ENCODE measurements at regions not wholly inside any gene's neighbourhood (a gene's known extent, or its start where the extent isn't known, plus 50 kb on each side); places are given as distances from the start of the nearest gene placed in this dataset.

DNA sequence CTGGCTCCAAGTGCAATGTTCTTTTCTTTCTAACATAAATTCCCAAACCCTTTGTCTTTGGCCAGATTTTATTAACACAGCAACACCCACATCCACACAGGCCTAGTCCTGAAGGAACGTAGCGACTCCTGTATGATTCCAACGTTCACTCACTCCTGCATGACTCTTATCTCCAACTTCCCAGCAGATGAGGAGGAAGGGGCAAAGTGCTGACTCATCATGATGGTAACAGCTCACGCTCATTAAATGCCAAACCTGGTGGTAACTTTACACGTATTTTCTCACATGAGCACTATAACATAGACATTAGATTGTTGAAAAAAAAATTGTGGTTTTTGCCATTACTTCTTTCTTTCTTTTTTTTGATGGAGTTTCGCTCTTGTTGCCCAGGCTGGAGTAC lies 1349.5 kb downstream of the EFNA5 start:
- no peaks in the 10 kb centered on the region for H3K36me3 ChIP-seq (ENCODE audit: control insufficient read depth in 2 of 2, insufficient read depth in 2 of 2, low read length in 2 of 2)
- H3K27me3 ChIP-seq (ENCODE audit: control insufficient read depth in 2 of 2, insufficient read depth in 2 of 2, low read length in 2 of 2): no peaks in the 10 kb centered on the region
- H3K9ac ChIP-seq (ENCODE audit: low read depth in 1 of 2, low read length in 2 of 2): no peak overlapping the region
- H3K4me3 ChIP-seq (ENCODE audit: low read length in 2 of 2): no peak overlapping the region
- H3K27ac ChIP-seq (ENCODE audit: low read depth in 2 of 2, low read length in 2 of 2): no peak overlapping the region
- H3K9me3 ChIP-seq (ENCODE audit: control insufficient read depth in 2 of 2, low read length in 2 of 2): no peaks in the 10 kb centered on the region
- H3K4me1 ChIP-seq (ENCODE audit: control insufficient read depth in 2 of 2, insufficient read depth in 2 of 2, low read length in 2 of 2): no peaks in the 10 kb centered on the region

DNA sequence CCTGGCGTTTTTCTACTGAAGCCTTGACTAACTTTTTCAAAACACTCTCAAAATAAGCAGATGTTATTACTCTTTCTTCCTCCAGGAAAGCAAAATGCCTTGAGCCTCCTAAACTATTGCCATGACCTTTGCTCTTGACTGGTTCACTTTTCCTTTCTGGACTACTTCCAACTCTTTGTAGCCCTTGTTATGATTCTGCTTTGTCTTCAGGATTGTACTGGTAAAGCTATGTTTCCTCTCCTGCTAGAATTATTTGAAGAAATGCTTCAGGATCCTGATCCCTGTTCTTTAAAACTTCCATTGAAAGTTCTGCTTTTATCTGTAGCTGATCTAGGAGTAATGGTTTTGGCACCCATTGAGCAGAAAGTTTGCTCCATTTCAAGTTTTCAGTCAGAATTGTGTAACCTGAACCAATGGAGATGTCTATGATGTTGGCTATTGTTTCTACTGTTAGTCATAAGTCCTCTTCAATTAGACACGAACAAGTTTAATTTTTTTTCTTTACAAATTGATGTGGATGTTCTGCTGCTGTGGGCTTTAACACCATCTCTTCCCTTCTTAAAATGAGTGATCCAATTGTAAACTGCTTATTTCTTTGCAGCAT lies 1356.4 kb downstream of the EFNA5 start:
- H3K4me3 ChIP-seq (ENCODE audit: low read length in 2 of 2): no peak overlapping the region
- H3K27me3 ChIP-seq (ENCODE audit: control insufficient read depth in 2 of 2, insufficient read depth in 2 of 2, low read length in 2 of 2): no peaks in the 10 kb centered on the region
- H3K9me3 ChIP-seq (ENCODE audit: control insufficient read depth in 2 of 2, low read length in 2 of 2): no peaks in the 10 kb centered on the region
- H3K9ac ChIP-seq (ENCODE audit: low read depth in 1 of 2, low read length in 2 of 2): no peak overlapping the region
- no peaks in the 10 kb centered on the region for H3K4me1 ChIP-seq (ENCODE audit: control insufficient read depth in 2 of 2, insufficient read depth in 2 of 2, low read length in 2 of 2)
- no peak overlapping the region for H3K27ac ChIP-seq (ENCODE audit: low read depth in 2 of 2, low read length in 2 of 2)
- H3K36me3 ChIP-seq (ENCODE audit: control insufficient read depth in 2 of 2, insufficient read depth in 2 of 2, low read length in 2 of 2): no peaks in the 10 kb centered on the region

DNA sequence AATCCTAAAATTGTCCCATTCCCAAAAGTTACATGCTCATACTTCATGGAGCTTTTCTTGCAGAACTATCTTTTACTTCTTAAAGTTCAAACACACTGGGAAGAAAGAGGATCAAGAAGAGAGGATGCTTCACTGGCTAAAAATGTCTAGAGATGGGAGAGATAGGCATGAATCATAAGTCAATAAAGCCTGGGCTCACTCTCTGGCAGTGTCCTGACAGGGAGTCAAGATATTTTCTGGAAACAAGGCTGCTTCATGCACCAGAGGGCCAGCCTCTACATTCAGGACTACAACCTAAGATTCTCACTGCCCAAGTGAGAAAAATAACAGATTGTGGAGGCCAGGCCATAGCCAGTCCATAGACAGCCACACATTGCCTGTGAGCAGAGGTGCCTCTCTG lies 1358.4 kb downstream of the EFNA5 start:
- no peak overlapping the region for H3K27ac ChIP-seq (ENCODE audit: low read depth in 2 of 2, low read length in 2 of 2)
- H3K36me3 ChIP-seq (ENCODE audit: control insufficient read depth in 2 of 2, insufficient read depth in 2 of 2, low read length in 2 of 2): no peaks in the 10 kb centered on the region
- H3K27me3 ChIP-seq (ENCODE audit: control insufficient read depth in 2 of 2, insufficient read depth in 2 of 2, low read length in 2 of 2): no peaks in the 10 kb centered on the region
- H3K9me3 ChIP-seq (ENCODE audit: control insufficient read depth in 2 of 2, low read length in 2 of 2): no peaks in the 10 kb centered on the region
- no peak overlapping the region for H3K4me3 ChIP-seq (ENCODE audit: low read length in 2 of 2)
- no peaks in the 10 kb centered on the region for H3K4me1 ChIP-seq (ENCODE audit: control insufficient read depth in 2 of 2, insufficient read depth in 2 of 2, low read length in 2 of 2)
- H3K9ac ChIP-seq (ENCODE audit: low read depth in 1 of 2, low read length in 2 of 2): no peak overlapping the region

DNA sequence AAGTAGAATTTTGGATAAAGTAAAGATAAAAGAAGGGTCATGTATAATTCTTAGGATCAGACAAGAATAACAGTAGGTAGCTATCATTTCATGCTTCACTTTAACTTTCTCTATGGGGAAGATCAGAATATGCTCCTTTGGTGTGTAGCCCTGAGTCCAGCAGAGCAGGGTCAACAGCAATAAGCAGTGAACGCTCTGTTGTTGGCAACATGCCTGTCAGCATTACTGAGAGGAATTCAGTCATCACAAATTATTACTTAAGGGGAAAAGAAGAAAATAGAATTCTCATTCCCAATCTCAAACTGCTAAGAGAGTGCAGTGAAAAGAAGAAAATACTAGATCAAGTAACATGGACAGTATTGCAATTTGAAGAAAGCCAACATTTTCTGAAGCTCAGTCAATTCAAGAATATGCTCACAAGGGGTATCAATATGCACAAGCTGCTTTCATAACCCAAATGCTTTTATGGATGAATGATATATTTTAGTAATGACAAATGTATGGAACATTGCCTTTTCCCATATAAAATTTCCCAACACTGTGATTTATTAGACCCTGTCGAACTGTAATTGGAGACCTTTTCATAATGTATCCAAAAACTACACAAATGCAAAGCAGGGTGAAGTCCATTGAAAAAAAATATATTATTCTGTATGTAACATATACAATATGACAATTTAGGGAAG lies 1359.4 kb downstream of the EFNA5 start:
- H3K27me3 ChIP-seq (ENCODE audit: control insufficient read depth in 2 of 2, insufficient read depth in 2 of 2, low read length in 2 of 2): no peaks in the 10 kb centered on the region
- no peaks in the 10 kb centered on the region for H3K4me1 ChIP-seq (ENCODE audit: control insufficient read depth in 2 of 2, insufficient read depth in 2 of 2, low read length in 2 of 2)
- no peak overlapping the region for H3K4me3 ChIP-seq (ENCODE audit: low read length in 2 of 2)
- no peak overlapping the region for H3K9ac ChIP-seq (ENCODE audit: low read depth in 1 of 2, low read length in 2 of 2)
- H3K9me3 ChIP-seq (ENCODE audit: control insufficient read depth in 2 of 2, low read length in 2 of 2): no peaks in the 10 kb centered on the region
- H3K27ac ChIP-seq (ENCODE audit: low read depth in 2 of 2, low read length in 2 of 2): no peak overlapping the region
- no peaks in the 10 kb centered on the region for H3K36me3 ChIP-seq (ENCODE audit: control insufficient read depth in 2 of 2, insufficient read depth in 2 of 2, low read length in 2 of 2)

DNA sequence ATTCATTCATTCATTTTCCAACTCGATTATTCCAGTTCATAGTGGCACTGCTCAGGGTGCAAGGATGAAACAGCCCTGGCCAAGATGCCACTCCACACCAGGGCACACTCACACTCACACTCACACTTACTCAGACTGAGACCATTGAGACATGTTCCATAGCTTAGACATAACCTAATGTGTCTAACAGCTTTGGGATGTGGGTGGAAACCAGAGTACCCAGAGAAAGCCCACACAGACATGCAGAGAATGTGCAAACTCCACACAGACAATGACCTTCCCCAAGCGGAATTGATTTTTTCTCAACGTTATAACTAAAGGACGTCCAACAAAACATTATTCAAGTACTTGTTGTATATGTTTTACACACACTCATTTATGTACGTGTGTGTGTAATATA lies 1363.5 kb downstream of the EFNA5 start:
- Histone ChIP-seq H3K27ac (ENCODE audit: low read depth in 2 of 2, low read length in 2 of 2) (no peak overlapping the region), H3K9me3 (ENCODE audit: control insufficient read depth in 2 of 2, low read length in 2 of 2) (no peaks in the 10 kb centered on the region), H3K9ac (ENCODE audit: low read depth in 1 of 2, low read length in 2 of 2) (no peak overlapping the region), H3K27me3 (ENCODE audit: control insufficient read depth in 2 of 2, insufficient read depth in 2 of 2, low read length in 2 of 2) (no peaks in the 10 kb centered on the region), H3K36me3 (ENCODE audit: control insufficient read depth in 2 of 2, insufficient read depth in 2 of 2, low read length in 2 of 2) (no peaks in the 10 kb centered on the region), H3K4me3 (ENCODE audit: low read length in 2 of 2) (no peak overlapping the region), H3K4me1 (ENCODE audit: control insufficient read depth in 2 of 2, insufficient read depth in 2 of 2, low read length in 2 of 2) (no peaks in the 10 kb centered on the region)

DNA sequence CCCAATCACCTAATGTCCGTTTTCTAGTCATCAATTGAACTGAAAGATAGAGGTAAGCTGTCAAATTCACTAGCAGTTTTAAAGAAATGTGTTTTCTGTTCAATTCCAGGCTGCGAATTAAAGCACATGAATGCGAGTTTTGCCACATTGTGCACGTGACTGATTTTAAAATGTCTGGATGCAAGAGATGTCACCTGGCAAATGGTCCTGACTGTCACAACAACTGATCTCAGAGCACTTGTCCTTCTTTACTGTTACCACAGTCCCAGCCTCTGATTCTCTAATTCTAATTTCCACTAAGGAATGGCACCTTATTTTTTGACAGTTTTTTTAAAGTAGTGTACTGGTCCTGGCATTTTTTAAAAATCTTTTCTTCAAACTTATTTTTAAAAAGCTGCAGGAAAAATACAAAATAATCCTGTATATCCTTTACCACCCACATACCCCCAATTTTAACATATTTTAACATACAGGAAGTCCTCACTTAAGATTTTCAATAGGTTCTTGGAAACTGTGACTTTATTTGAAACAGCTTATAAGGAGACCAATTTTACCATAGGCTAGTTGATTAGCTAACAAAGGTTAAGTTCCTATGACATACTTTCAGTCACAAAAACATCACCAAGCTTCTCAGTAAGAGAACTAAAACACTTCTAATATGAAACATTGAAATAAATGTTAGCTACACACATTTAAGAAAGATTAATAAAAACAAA lies 1364.3 kb downstream of the EFNA5 start:
- no peak overlapping the region for H3K4me3 ChIP-seq (ENCODE audit: low read length in 2 of 2)
- H3K9ac ChIP-seq (ENCODE audit: low read depth in 1 of 2, low read length in 2 of 2): no peak overlapping the region
- H3K9me3 ChIP-seq (ENCODE audit: control insufficient read depth in 2 of 2, low read length in 2 of 2): no peaks in the 10 kb centered on the region
- H3K27ac ChIP-seq (ENCODE audit: low read depth in 2 of 2, low read length in 2 of 2): no peak overlapping the region
- no peaks in the 10 kb centered on the region for H3K36me3 ChIP-seq (ENCODE audit: control insufficient read depth in 2 of 2, insufficient read depth in 2 of 2, low read length in 2 of 2)
- no peaks in the 10 kb centered on the region for H3K27me3 ChIP-seq (ENCODE audit: control insufficient read depth in 2 of 2, insufficient read depth in 2 of 2, low read length in 2 of 2)
- no peaks in the 10 kb centered on the region for H3K4me1 ChIP-seq (ENCODE audit: control insufficient read depth in 2 of 2, insufficient read depth in 2 of 2, low read length in 2 of 2)

DNA sequence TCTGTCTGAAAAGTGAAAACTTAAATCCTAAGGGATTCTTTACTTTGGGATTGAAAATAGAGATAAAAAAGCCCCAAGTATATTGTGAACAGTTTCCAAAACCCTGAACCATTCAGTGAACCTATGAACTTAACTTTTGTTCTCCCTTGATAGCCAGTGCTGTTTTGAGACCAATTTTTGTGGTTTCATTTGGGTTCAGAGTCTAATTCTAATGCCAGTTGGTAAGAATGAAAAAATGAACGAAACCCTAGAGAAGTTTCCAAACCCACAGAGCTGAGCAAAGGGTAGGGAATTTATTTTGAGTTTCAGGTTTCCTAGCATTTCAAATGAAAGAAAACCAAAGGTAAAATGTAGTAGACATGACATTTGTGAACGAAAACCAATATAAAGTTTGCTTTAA lies 1366.8 kb downstream of the EFNA5 start:
- Histone ChIP-seq H3K27me3 (ENCODE audit: control insufficient read depth in 2 of 2, insufficient read depth in 2 of 2, low read length in 2 of 2) (no peaks in the 10 kb centered on the region), H3K27ac (ENCODE audit: low read depth in 2 of 2, low read length in 2 of 2) (no peak overlapping the region), H3K4me1 (ENCODE audit: control insufficient read depth in 2 of 2, insufficient read depth in 2 of 2, low read length in 2 of 2) (no peaks in the 10 kb centered on the region), H3K4me3 (ENCODE audit: low read length in 2 of 2) (no peak overlapping the region), H3K9ac (ENCODE audit: low read depth in 1 of 2, low read length in 2 of 2) (no peak overlapping the region), H3K9me3 (ENCODE audit: control insufficient read depth in 2 of 2, low read length in 2 of 2) (no peaks in the 10 kb centered on the region), H3K36me3 (ENCODE audit: control insufficient read depth in 2 of 2, insufficient read depth in 2 of 2, low read length in 2 of 2) (no peaks in the 10 kb centered on the region)

DNA sequence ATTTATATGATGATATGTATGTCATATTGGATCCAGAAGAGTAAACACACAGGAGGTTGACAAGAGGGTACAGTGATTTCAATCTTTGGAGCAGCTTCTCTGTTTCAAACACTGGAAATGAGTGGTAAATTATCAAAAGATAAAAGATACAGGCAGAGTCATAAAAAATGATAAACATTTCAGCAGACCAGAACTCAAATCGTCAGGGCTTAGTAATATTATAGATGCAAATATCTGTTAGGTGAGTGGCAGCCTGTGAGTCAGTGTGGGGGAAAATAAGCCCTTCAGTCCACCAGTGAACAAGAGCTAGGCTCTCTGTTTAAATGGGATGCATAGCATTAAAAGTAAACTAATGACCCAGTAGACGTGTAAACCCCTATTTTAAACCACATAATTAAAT lies 1378.1 kb downstream of the EFNA5 start:
- Histone ChIP-seq H3K4me1 (ENCODE audit: control insufficient read depth in 2 of 2, insufficient read depth in 2 of 2, low read length in 2 of 2) (no peaks in the 10 kb centered on the region), H3K27me3 (ENCODE audit: control insufficient read depth in 2 of 2, insufficient read depth in 2 of 2, low read length in 2 of 2) (no peaks in the 10 kb centered on the region), H3K27ac (ENCODE audit: low read depth in 2 of 2, low read length in 2 of 2) (no peak overlapping the region), H3K9ac (ENCODE audit: low read depth in 1 of 2, low read length in 2 of 2) (no peak overlapping the region), H3K4me3 (ENCODE audit: low read length in 2 of 2) (no peak overlapping the region), H3K36me3 (ENCODE audit: control insufficient read depth in 2 of 2, insufficient read depth in 2 of 2, low read length in 2 of 2) (no peaks in the 10 kb centered on the region), H3K9me3 (ENCODE audit: control insufficient read depth in 2 of 2, low read length in 2 of 2) (no peaks in the 10 kb centered on the region)

DNA sequence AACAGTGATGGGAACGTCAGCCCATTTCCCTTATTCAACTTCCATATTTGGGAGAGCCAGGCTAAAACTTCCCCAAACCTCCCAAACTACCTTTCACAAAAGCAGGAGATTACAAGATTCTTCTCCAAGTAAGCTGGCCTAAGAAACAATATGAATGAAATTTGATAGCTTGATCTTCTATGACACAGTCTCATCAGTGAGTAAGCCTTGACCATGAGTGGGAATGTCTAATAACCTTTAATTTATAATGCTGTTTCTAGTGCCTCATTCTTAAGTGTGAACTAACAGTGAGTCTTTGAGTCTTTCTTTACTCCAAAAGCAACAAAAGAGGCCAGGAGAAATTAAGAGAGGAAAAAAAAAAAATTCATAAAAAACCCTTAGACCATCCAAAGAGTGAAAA lies 1379.9 kb downstream of the EFNA5 start:
- no peaks in the 10 kb centered on the region for H3K27me3 ChIP-seq (ENCODE audit: control insufficient read depth in 2 of 2, insufficient read depth in 2 of 2, low read length in 2 of 2)
- no peak overlapping the region for H3K27ac ChIP-seq (ENCODE audit: low read depth in 2 of 2, low read length in 2 of 2)
- no peaks in the 10 kb centered on the region for H3K36me3 ChIP-seq (ENCODE audit: control insufficient read depth in 2 of 2, insufficient read depth in 2 of 2, low read length in 2 of 2)
- no peak overlapping the region for H3K4me3 ChIP-seq (ENCODE audit: low read length in 2 of 2)
- H3K9me3 ChIP-seq (ENCODE audit: control insufficient read depth in 2 of 2, low read length in 2 of 2): no peaks in the 10 kb centered on the region
- H3K4me1 ChIP-seq (ENCODE audit: control insufficient read depth in 2 of 2, insufficient read depth in 2 of 2, low read length in 2 of 2): no peaks in the 10 kb centered on the region
- no peak overlapping the region for H3K9ac ChIP-seq (ENCODE audit: low read depth in 1 of 2, low read length in 2 of 2)

DNA sequence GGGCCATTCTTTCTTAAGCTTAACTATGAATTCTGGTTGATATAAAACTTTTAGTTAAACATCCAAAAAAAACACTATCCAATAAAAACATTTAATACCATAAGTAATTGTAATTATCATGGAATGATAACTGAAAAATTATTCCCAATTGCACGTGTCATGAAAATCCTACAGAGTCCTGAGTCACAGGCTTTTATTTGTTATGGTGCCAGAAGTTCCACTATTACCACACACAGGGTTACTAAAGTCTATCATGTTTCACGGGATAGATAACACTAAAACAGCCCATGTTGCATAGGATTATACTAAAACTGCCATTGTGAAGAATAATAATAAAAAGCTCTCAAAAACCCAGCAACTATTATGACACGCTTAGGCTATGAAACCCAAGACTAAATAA lies 1381.8 kb downstream of the EFNA5 start:
- no peaks in the 10 kb centered on the region for H3K27me3 ChIP-seq (ENCODE audit: control insufficient read depth in 2 of 2, insufficient read depth in 2 of 2, low read length in 2 of 2)
- H3K36me3 ChIP-seq (ENCODE audit: control insufficient read depth in 2 of 2, insufficient read depth in 2 of 2, low read length in 2 of 2): no peaks in the 10 kb centered on the region
- H3K4me1 ChIP-seq (ENCODE audit: control insufficient read depth in 2 of 2, insufficient read depth in 2 of 2, low read length in 2 of 2): no peaks in the 10 kb centered on the region
- no peaks in the 10 kb centered on the region for H3K9me3 ChIP-seq (ENCODE audit: control insufficient read depth in 2 of 2, low read length in 2 of 2)
- no peak overlapping the region for H3K9ac ChIP-seq (ENCODE audit: low read depth in 1 of 2, low read length in 2 of 2)
- H3K4me3 ChIP-seq (ENCODE audit: low read length in 2 of 2): no peak overlapping the region
- H3K27ac ChIP-seq (ENCODE audit: low read depth in 2 of 2, low read length in 2 of 2): no peak overlapping the region
